ENCODE measurements at regions not wholly inside any gene's neighbourhood (a gene's known extent, or its start where the extent isn't known, plus 50 kb on each side); places are given as distances from the start of the nearest gene placed in this dataset.

GRCh38 chr5:87786471-87786870 is 373.7 kb upstream of the CCNH start:
- POLR2A ChIA-PET (ENCODE audit: low non-redundant PET): no interaction called here
- no TSS peak for BruUV-seq (replicated peaks)
- Histone ChIP-seq H3K27ac (ENCODE audit: low read depth, low read length, poor library complexity, severe bottlenecking) (no peak overlapping the region), H3K9me3 (ENCODE audit: low read depth, low read length, poor library complexity, severe bottlenecking) (no peaks in the 10 kb centered on the region), H3K27me3 (replicated peaks; ENCODE audit: insufficient read depth, low read depth, low read length, poor library complexity) (no peaks in the 10 kb centered on the region), H3K4me3 (ENCODE audit: low read depth, low read length, poor library complexity, severe bottlenecking) (no peak overlapping the region), H3K36me3 (ENCODE audit: insufficient read depth, low read length, poor library complexity, severe bottlenecking) (no peaks in the 10 kb centered on the region), H3K4me1 (ENCODE audit: insufficient read depth, low read length, poor library complexity, severe bottlenecking) (no peaks in the 10 kb centered on the region)
- no peak for DNase-seq (ENCODE audit: low spot score)
- CTCF ChIA-PET: no interaction called here
- TF ChIP-seq CTCF (conservative IDR thresholded peaks at IDR 0.05; ENCODE audit: low read depth, low read length): no peak
- no peak for TF ChIP-seq EZH2 (IDR thresholded peaks at IDR 0.05; ENCODE audit: borderline replicate concordance, low read depth, low read length, poor library complexity, severe bottlenecking)
- intact Hi-C loops (cut with micrococcal nuclease; ENCODE audit: unreplicated experiment): no loop called here

- ChIA-PET CTCF (no interaction called here), POLR2A (ENCODE audit: low non-redundant PET) (no interaction called here)
- no peak for TF ChIP-seq CTCF (conservative IDR thresholded peaks at IDR 0.05; ENCODE audit: low read depth, low read length)
- TF ChIP-seq EZH2 (IDR thresholded peaks at IDR 0.05; ENCODE audit: borderline replicate concordance, low read depth, low read length, poor library complexity, severe bottlenecking): no peak
- intact Hi-C loops (cut with micrococcal nuclease; ENCODE audit: unreplicated experiment): no loop called here
- Histone ChIP-seq H3K27me3 (replicated peaks; ENCODE audit: insufficient read depth, low read depth, low read length, poor library complexity) (no peaks in the 10 kb centered on the region), H3K9me3 (ENCODE audit: low read depth, low read length, poor library complexity, severe bottlenecking) (no peaks in the 10 kb centered on the region), H3K36me3 (ENCODE audit: insufficient read depth, low read length, poor library complexity, severe bottlenecking) (no peaks in the 10 kb centered on the region), H3K4me1 (ENCODE audit: insufficient read depth, low read length, poor library complexity, severe bottlenecking) (no peaks in the 10 kb centered on the region), H3K4me3 (ENCODE audit: low read depth, low read length, poor library complexity, severe bottlenecking) (no peak overlapping the region), H3K27ac (ENCODE audit: low read depth, low read length, poor library complexity, severe bottlenecking) (no peak overlapping the region)
- no TSS peak for BruUV-seq (replicated peaks)
- DNase-seq (ENCODE audit: low spot score): no peak
Measured at GRCh38 chr5:87785554-87786335, 373.0 kb upstream of the CCNH start.

- Histone ChIP-seq H3K9me3 (ENCODE audit: low read depth, low read length, poor library complexity, severe bottlenecking) (no peaks in the 10 kb centered on the region), H3K27ac (ENCODE audit: low read depth, low read length, poor library complexity, severe bottlenecking) (no peak overlapping the region), H3K27me3 (replicated peaks; ENCODE audit: insufficient read depth, low read depth, low read length, poor library complexity) (no peaks in the 10 kb centered on the region), H3K36me3 (ENCODE audit: insufficient read depth, low read length, poor library complexity, severe bottlenecking) (no peaks in the 10 kb centered on the region), H3K4me3 (ENCODE audit: low read depth, low read length, poor library complexity, severe bottlenecking) (no peak overlapping the region), H3K4me1 (ENCODE audit: insufficient read depth, low read length, poor library complexity, severe bottlenecking) (no peaks in the 10 kb centered on the region)
- intact Hi-C loops (cut with micrococcal nuclease; ENCODE audit: unreplicated experiment): no loop called here
- ChIA-PET CTCF (no interaction called here), POLR2A (ENCODE audit: low non-redundant PET) (no interaction called here)
- no peak for DNase-seq (ENCODE audit: low spot score)
- no TSS peak for BruUV-seq (replicated peaks)
- TF ChIP-seq EZH2 (IDR thresholded peaks at IDR 0.05; ENCODE audit: borderline replicate concordance, low read depth, low read length, poor library complexity, severe bottlenecking) (no peak), CTCF (conservative IDR thresholded peaks at IDR 0.05; ENCODE audit: low read depth, low read length) (no peak)
Measured at GRCh38 chr5:87784879-87785495, 372.3 kb upstream of the CCNH start.

Measured in A673 (cell line).